ENCODE measurements at regions not wholly inside any gene's neighbourhood (a gene's known extent, or its start where the extent isn't known, plus 50 kb on each side); places are given as distances from the start of the nearest gene placed in this dataset.

DNA sequence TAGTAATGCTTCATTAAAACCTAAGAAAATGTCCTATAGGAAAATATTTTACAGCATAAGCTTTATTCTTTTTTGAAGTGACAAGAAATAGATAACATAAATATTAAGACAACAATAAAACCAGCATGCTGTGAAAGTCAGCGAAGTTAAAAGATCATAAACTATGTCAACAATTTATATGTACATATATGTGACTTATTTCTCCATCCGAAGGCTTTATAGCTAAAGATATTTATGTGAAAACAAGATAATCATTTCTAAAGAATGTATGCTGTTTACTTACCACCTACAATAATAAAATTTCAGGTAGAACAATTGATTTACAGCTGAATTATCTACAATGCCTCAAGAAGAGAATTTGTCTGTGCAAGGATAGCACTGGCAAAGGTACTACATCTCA lies 283.4 kb downstream of the CRPPA start:
- TF ChIP-seq, protein P1, sequence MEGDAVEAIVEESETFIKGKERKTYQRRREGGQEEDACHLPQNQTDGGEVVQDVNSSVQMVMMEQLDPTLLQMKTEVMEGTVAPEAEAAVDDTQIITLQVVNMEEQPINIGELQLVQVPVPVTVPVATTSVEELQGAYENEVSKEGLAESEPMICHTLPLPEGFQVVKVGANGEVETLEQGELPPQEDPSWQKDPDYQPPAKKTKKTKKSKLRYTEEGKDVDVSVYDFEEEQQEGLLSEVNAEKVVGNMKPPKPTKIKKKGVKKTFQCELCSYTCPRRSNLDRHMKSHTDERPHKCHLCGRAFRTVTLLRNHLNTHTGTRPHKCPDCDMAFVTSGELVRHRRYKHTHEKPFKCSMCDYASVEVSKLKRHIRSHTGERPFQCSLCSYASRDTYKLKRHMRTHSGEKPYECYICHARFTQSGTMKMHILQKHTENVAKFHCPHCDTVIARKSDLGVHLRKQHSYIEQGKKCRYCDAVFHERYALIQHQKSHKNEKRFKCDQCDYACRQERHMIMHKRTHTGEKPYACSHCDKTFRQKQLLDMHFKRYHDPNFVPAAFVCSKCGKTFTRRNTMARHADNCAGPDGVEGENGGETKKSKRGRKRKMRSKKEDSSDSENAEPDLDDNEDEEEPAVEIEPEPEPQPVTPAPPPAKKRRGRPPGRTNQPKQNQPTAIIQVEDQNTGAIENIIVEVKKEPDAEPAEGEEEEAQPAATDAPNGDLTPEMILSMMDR (IDR thresholded peaks at IDR 0.05; ENCODE audit: borderline replicate concordance, extremely low read depth, low read length, poor library complexity, severe bottlenecking), result no peak
- TF ChIP-seq EZH2 (IDR thresholded peaks at IDR 0.05; ENCODE audit: borderline replicate concordance, low read depth, low read length, severe bottlenecking), result no peak
